HAP-1 (cell line): ENCODE measurements at regions not wholly inside any gene's neighbourhood (a gene's known extent, or its start where the extent isn't known, plus 50 kb on each side); places are given as distances from the start of the nearest gene placed in this dataset.

Experiments
- DNase-seq, 2 experiments: peaks; one replicate each; pipeline ENCODE4 v3.0.0-alpha.2; 2016 to 2020; ENCODE audit warnings: low spot score in 2 of 2
- H3K27me3 ChIP-seq: fragments of 250-450 bp; sonication (Bioruptor Pico); 2 replicates; pipeline ENCODE4 v1.5.1; 2020; ENCODE audit warnings: low read depth, mild to moderate bottlenecking, moderate library complexity
- H3K36me3 ChIP-seq: fragments of 250-450 bp; sonication (Bioruptor Pico); replicated peaks from 2 replicates; pipeline ENCODE4 v1.5.1; 2020; ENCODE audit warnings: mild to moderate bottlenecking
- H3K4me1 ChIP-seq: fragments of 250-450 bp; sonication (Bioruptor Pico); 2 replicates; pipeline ENCODE4 v1.5.1; 2020; ENCODE audit warnings: mild to moderate bottlenecking
- H3K4me3 ChIP-seq: fragments of 250-450 bp; sonication (Bioruptor Pico); 2 replicates; pipeline ENCODE4 v1.5.1; 2020; ENCODE audit warnings: mild to moderate bottlenecking, moderate library complexity
- H3K9me3 ChIP-seq: fragments of 250-450 bp; sonication (Bioruptor Pico); 2 replicates; pipeline ENCODE4 v1.5.1; 2020; ENCODE audit warnings: mild to moderate bottlenecking, moderate library complexity
- in situ Hi-C: fragments of 300-500 bp; cut with MboI; formaldehyde crosslinking; loops from 3 replicates; pipeline ENCODE4 v1.14.3; 2020; ENCODE audit warnings: low sequenced_read_pairs, inconsistent platforms, mixed read lengths

DNA sequence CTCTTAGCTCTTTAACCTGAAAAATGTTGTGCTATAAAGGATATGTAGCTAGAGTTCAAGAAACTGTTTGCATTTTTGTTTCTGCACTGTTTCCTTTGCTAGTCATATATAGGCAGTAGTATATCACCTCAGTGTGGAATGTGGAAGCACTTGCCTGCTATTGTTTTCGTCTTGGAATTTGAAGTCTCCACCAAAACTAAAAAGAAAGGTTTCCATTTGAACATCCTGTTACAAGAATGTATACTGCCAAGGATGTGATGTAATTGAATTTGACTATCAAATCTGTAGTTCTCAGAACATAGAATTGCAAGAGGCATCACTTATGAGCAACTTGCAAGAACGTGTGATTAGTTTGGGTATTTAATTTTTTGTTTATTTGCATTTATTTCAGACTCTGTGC lies 51.1 kb upstream of the MEOX2 start:
- in situ Hi-C loops = no loop called here
- no peaks in the 10 kb centered on the region for H3K36me3 ChIP-seq
- no peaks in the 10 kb centered on the region for H3K27me3 ChIP-seq
- no peak for DNase-seq
- H3K4me1 ChIP-seq = no peaks in the 10 kb centered on the region
- H3K4me3 ChIP-seq = no peak overlapping the region
- H3K9me3 ChIP-seq = no peaks in the 10 kb centered on the region
